ENCODE measurements at regions not wholly inside any gene's neighbourhood (a gene's known extent, or its start where the extent isn't known, plus 50 kb on each side); places are given as distances from the start of the nearest gene placed in this dataset.

DNA sequence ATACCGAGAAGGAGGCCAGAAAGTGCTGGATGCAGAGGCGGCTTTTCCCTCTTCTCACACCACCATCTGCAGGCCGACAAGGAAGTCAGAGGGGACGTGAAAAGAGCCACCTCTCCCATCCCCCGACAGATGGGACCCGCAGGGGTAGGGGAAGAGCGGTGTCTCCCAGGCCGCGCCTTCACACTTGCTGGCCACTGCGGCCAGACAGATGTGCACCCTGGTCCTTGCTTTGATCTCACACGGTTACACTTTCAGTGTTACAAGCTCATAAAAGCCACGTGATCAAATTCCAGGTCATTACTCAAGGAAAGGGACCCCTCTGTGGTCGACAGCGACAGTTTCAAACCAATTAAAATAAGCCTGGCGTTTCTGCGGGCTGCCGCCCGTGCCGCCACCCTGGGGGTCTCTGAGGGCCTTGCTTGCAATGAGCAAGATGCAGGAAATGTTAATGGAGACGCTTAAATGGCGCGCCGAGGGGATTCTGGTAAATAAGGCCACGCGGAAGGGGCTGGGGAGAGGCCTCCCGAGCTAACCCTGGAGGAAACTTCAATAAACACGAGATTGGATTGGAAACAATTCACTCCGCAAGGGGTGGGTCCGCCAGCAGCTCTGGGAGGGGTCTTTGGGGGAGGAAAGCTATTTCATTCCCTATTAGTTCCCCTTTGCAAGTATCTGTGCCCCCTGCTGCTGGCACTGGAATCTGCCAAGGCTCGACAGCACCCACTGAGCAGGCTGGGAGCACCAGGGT lies 240.9 kb downstream of the ENGASE start:
- in situ Hi-C loops (cut with HindIII; ENCODE audit: extremely low pct_ligation_motif_present, low pct_unique_long_range_greater_than_20kb), result no loop called here
- TF ChIP-seq THAP7 (CRISPR knock-in tag; IDR thresholded peaks at IDR 0.05) (no peak), ATF7 (IDR thresholded peaks at IDR 0.05) (no peak), ATF7 (CRISPR knock-in tag; IDR thresholded peaks at IDR 0.05) (no peak), ZMYM3 (CRISPR knock-in tag; IDR thresholded peaks at IDR 0.05) (no peak), ZMAT5 (CRISPR knock-in tag; IDR thresholded peaks at IDR 0.05; ENCODE audit: borderline replicate concordance, low read depth) (no peak), BHLHE40 (IDR thresholded peaks at IDR 0.05; ENCODE audit: low read length) (no peak), KLF15 (CRISPR knock-in tag; IDR thresholded peaks at IDR 0.05; ENCODE audit: borderline replicate concordance) (no peak)
- TF ChIP-seq, protein P1, sequence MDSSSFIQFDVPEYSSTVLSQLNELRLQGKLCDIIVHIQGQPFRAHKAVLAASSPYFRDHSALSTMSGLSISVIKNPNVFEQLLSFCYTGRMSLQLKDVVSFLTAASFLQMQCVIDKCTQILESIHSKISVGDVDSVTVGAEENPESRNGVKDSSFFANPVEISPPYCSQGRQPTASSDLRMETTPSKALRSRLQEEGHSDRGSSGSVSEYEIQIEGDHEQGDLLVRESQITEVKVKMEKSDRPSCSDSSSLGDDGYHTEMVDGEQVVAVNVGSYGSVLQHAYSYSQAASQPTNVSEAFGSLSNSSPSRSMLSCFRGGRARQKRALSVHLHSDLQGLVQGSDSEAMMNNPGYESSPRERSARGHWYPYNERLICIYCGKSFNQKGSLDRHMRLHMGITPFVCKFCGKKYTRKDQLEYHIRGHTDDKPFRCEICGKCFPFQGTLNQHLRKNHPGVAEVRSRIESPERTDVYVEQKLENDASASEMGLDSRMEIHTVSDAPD (CRISPR knock-in tag; IDR thresholded peaks at IDR 0.05), result no peak
- TF ChIP-seq, protein P2, sequence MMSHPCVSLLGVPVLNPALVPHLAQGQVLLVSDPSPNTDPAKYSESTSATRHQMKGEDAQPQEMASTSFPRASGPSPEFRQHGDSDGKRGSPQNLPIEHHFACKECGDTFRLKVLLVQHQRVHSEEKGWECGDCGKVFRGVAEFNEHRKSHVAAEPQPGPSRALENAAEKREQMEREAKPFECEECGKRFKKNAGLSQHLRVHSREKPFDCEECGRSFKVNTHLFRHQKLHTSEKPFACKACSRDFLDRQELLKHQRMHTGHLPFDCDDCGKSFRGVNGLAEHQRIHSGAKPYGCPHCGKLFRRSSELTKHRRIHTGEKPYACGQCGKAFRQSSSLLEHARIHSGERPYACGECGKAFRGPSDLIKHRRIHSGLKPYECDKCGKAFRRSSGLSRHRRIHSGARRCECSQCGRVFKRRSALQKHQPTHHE (CRISPR knock-in tag; IDR thresholded peaks at IDR 0.05; ENCODE audit: borderline replicate concordance), result no peak
- FAIRE-seq (no peak), DNase-seq (ENCODE audit: low spot score) (no peak), ATAC-seq (no peak)
- H3K4me2 ChIP-seq (ENCODE audit: low read depth, low read length), result no peak overlapping the region
- no peaks in the 10 kb centered on the region for H3K36me3 ChIP-seq (replicated peaks in 1 of 2; ENCODE audit: control insufficient read depth in 1 of 2, insufficient read depth in 2 of 2, low read length in 2 of 2)
- no peak overlapping the region for H3K9ac ChIP-seq (ENCODE audit: insufficient read depth, low read depth, low read length)
- no peak overlapping the region for H3K27ac ChIP-seq (ENCODE audit: extremely low read length, insufficient read depth, low read length)
- no peak overlapping the region for H3K4me3 ChIP-seq (replicated peaks in 1 of 3; ENCODE audit: insufficient read depth in 1 of 3, low read depth in 2 of 3, low read length in 3 of 3)
- H3K4me1 ChIP-seq (ENCODE audit: insufficient read depth, low read length), result no peaks in the 10 kb centered on the region
- 13% methylated on average over 23 of the region's 30 CpGs for WGBS (ENCODE audit: low lambda C conversion rate)
- BruUV-seq (replicated peaks), result no TSS peak
- H3K9me3 ChIP-seq (ENCODE audit: low read length), result no peaks in the 10 kb centered on the region
- H2AFZ ChIP-seq (ENCODE audit: low read length), result no peak overlapping the region
- H4K20me1 ChIP-seq (ENCODE audit: insufficient read depth, low read length), result no peaks in the 10 kb centered on the region; the same call in 1 of the 2 replicates
- ChIA-PET POLR2A (no interaction called here), CTCF (ENCODE audit: low intra/inter-chr PET ratio, low total read pairs) (no interaction called here)
- peaks cover 22 to 91% of the 10 kb centered on the region in 2 experiments for H3K27me3 ChIP-seq (ENCODE audit: control insufficient read depth in 1 of 2, insufficient read depth in 2 of 2, low read length in 2 of 2)
- intact Hi-C loops (cut with micrococcal nuclease; ENCODE audit: unreplicated experiment), result no loop called here
- no peaks in the 10 kb centered on the region for H3K79me2 ChIP-seq (ENCODE audit: insufficient read depth, low read length)

All from HepG2 (cell line).